NCI-H748 (cell line): ENCODE measurements at regions not wholly inside any gene's neighbourhood (a gene's known extent, or its start where the extent isn't known, plus 50 kb on each side); places are given as distances from the start of the nearest gene placed in this dataset.
"Not testable (repeated sequence)": the region's sequence is repeated elsewhere in the genome, so short reads cannot be mapped to it uniquely, and the experiment has no call there.

Source experiments
- DNase-seq: peaks from one replicate; lab custom pipeline; 2025; ENCODE audit not compliant: unreplicated experiment; lab: John Stamatoyannopoulos, UW

- DNase-seq, result not testable (repeated sequence)
Measured at GRCh38 chr4:13761581-13761980, 134.1 kb upstream of the BOD1L1 start.

GRCh38 chr4:13762130-13762529 is 134.6 kb upstream of the BOD1L1 start:
- no peak for DNase-seq

- no peak for DNase-seq
Measured at GRCh38 chr4:13763707-13764106, 136.2 kb upstream of the BOD1L1 start.

- DNase-seq, result no peak
Measured at GRCh38 chr4:13765539-13765938, 138.0 kb upstream of the BOD1L1 start.

GRCh38 chr4:13766761-13767540 is 139.4 kb upstream of the BOD1L1 start:
- peak; percentile 52 for DNase-seq

- DNase-seq, result no peak
Measured at GRCh38 chr4:13777341-13777740, 149.8 kb upstream of the BOD1L1 start.

GRCh38 chr4:13778367-13778766 is 150.8 kb upstream of the BOD1L1 start:
- no peak for DNase-seq

GRCh38 chr4:13782231-13782630 is 154.7 kb upstream of the BOD1L1 start:
- peak; percentile 7 for DNase-seq

- no peak for DNase-seq
Measured at GRCh38 chr4:13783800-13784411, 156.4 kb upstream of the BOD1L1 start.

GRCh38 chr4:13793020-13793710 is 165.6 kb upstream of the BOD1L1 start:
- no peak for DNase-seq

- DNase-seq, result no peak
Measured at GRCh38 chr4:13794819-13795565, 167.5 kb upstream of the BOD1L1 start.

- no peak for DNase-seq
Measured at GRCh38 chr4:13797061-13797460, 169.5 kb upstream of the BOD1L1 start.

- no peak for DNase-seq
Measured at GRCh38 chr4:13815231-13815630, 187.7 kb upstream of the BOD1L1 start.

- no peak for DNase-seq
Measured at GRCh38 chr4:13816472-13816871, 188.9 kb upstream of the BOD1L1 start.

GRCh38 chr4:13821522-13821921 is 194.0 kb upstream of the BOD1L1 start:
- DNase-seq, result peak; percentile 1

- DNase-seq, result not testable (repeated sequence)
Measured at GRCh38 chr4:13825822-13826221, 198.3 kb upstream of the BOD1L1 start.

- no peak for DNase-seq
Measured at GRCh38 chr4:13829457-13829856, 201.9 kb upstream of the BOD1L1 start.

- peak; percentile 43 for DNase-seq
Measured at GRCh38 chr4:13830449-13830848, 202.9 kb upstream of the BOD1L1 start.

- DNase-seq, result no peak
Measured at GRCh38 chr4:13833171-13833804, 205.8 kb upstream of the BOD1L1 start.

- DNase-seq, result no peak
Measured at GRCh38 chr4:13836946-13837912, 209.7 kb upstream of the BOD1L1 start.
